SK-N-MC (cell line): ENCODE measurements at regions not wholly inside any gene's neighbourhood (a gene's known extent, or its start where the extent isn't known, plus 50 kb on each side); places are given as distances from the start of the nearest gene placed in this dataset.
"Not testable (repeated sequence)": the region's sequence is repeated elsewhere in the genome, so short reads cannot be mapped to it uniquely, and the experiment has no call there.

Experiments
- EZH2 ChIP-seq: fragments of 200-600 bp; sonication (generic); IDR thresholded peaks from one replicate; pipeline ENCODE4 v1.6.1; 2017; ENCODE audit warnings: antibody characterized with exemption
- FOXP2 ChIP-seq: optimal IDR thresholded peaks from 2 replicates; pipeline ENCODE3; 2011; ENCODE audit warnings: mild to moderate bottlenecking, moderate library complexity; ENCODE audit not compliant: insufficient read depth; ENCODE audit errors: extremely low read length, control extremely low read depth
- POLR2AphosphoS5 ChIP-seq: IDR thresholded peaks from 2 replicates; pipeline ENCODE4 v1.6.1; 2012; ENCODE audit warnings: mild to moderate bottlenecking, low read depth, low read length, borderline replicate concordance

DNA sequence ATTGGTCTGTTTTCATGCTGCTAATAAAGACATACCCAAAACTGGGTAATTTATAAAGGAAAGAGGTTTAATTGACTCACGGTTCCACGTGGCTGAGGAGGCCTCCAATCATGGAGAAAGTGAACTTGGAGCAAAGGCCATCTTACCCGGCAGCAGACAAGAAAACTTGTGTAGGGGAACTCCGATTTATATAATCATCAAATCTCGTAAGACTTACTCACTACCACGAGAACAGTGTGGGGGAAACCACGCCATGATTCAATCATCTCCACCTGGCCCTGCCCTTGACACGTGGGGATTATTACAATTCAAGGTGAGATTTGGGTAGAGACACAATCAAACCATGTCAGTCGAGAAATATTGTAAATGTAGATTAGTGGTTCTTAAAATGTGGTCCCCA is 76.2 kb upstream of the SRSF6 start:
- not testable (repeated sequence) for TF ChIP-seq EZH2, POLR2AphosphoS5, FOXP2
